ENCODE measurements at regions not wholly inside any gene's neighbourhood (a gene's known extent, or its start where the extent isn't known, plus 50 kb on each side); places are given as distances from the start of the nearest gene placed in this dataset.
"Not testable (repeated sequence)": the region's sequence is repeated elsewhere in the genome, so short reads cannot be mapped to it uniquely, and the experiment has no call there.

DNA sequence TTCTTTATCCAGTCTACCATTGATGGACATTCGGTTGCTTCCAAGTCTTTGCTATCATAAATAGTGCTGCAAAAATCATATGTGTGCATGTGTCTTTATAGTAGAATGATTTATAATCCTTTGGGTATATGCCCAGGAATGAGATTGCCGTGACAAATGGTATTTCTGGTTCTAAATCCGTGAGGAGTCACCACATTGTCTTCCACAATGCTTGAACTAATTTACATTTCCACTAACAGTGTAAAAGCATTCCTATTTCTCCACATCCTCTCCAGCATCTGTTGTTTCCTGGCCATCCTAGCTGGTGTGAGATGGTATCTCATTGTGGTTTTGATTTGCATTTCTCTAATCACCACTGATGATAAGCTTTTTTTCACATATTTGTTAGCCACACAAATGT, 406.1 kb upstream of the NDST4 start:
- not testable (repeated sequence) for DNase-seq

DNA sequence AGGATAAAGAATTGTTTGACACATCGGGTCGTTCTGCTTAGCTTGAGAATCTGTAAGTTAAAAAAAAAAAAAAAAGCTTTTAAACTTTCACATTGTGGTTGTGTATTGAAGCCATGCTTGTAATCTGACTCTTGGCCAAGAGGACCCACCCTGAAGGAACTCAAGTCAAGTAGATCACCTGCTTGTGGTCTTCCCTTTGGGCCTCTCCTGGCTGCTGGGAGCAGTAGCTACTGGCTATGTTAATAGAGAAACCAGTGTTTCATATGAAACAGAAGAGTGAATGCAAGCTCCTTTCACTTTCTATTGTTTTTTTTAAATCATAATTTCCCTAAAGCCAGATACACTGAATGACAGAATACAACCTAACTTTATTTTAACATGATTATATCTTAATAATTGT, 402.4 kb upstream of the NDST4 start:
- no peak for DNase-seq

DNA sequence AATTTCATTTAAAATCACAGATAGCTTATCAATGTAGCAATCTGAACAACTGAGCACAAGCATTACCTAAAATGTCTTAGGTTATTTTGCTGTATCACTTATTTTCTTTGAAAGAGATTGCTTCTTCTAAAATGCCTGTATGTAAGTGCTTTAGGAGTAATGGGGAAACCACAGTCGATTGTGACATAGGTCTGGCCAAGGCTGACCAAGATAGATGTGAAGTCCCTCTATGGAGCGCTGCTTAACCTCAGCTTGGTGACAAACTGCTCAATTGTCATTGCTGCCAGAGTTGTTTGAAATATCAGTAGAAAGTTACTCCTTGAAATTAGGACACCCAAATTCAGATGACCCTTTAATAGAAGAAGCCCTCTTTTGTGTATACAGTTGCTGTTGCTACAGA, 401.9 kb upstream of the NDST4 start:
- no peak for DNase-seq

DNA sequence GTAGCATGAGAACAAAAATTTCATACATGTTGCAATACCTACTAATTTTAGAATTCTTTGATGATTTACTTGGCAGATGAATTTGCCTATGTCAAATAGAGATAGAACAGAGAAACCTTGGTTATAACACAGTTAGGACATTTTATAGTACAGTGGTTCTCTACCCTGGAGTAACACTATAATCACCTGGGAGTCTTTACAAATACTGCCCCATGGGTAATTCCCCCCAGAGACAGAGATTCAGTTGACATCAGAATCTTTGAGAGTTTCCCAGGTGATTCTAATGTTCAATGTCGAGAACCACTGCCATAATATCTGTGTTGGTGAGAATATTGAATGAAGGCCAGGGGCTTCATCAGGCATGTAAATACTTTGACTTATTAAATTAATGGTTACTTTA, 401.3 kb upstream of the NDST4 start:
- no peak for DNase-seq

DNA sequence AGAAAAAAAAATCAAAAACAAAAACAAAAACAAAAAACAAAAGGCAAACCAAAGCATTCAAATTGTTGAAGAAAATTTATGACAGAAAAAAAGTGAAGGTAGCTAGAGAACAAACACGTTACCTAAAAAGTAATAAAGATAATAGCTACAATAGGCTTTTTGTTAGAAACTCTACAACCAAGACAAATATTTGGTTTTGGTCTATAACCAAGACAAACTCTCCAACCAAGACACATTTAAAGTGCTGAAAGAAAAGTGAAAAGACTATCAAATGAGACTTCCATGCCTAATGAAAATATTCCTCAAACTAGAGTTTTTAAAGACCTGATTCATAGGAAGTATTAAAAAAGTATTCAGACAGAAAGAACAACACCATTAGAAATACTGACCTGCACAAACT, 391.9 kb upstream of the NDST4 start:
- DNase-seq = no peak

DNA sequence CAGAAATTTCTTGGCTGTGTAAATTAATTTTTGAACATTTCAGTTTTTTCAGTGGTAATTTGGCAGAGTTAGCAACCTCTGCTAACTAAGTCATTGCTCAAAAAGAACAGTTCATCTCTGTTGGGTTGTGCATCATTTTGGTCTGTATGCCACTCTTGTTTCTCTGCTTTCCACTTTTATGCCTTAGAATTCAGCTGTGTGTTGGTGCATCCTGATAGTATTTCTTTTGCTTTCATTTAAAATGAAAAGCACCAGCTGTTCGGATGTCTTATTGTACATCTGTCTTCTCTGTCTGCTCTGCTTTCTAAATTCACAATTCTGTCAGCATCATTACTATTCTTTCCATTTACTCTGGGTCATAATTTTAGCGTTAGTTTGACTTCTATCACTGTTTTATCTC, 388.2 kb upstream of the NDST4 start:
- DNase-seq = no peak

DNA sequence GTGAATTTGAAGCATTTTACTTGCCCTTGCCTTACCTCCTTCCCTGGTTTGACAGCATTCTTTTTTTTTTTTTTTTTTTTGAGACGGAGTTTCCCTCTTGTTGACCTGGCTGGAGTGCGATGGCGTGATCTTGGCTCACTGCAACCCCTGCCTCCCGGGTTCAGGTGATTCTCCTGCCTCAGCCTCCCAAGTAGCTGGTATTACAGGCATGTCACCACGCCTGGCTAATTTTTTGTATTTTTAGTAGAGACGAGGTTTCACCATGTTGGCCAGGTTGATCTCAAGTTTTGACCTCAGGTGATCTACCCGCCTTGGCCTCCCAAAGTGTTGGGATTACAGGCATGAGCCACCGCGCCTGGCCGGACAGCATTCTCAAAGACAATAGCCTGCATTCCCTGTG, 380.4 kb upstream of the NDST4 start:
- not testable (repeated sequence) for DNase-seq

DNA sequence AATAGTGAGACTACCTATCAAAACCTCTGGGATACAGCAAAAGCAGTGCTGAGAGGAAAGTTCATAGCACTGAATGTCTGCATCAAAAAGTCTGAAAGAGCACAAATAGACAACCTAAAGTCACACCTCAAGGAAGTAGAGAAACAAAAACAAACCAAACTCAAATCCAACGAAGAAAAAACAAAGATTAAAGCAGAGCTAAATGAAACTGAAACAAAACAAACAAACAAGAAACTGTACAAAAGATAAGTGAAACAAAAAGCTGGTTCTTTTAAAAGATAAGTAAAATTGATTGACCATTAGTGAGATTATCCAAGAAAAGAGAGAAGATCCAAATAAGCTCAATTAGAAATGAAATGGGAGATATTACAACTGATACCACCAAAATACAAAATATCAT, 378.3 kb upstream of the NDST4 start:
- DNase-seq = no peak

DNA sequence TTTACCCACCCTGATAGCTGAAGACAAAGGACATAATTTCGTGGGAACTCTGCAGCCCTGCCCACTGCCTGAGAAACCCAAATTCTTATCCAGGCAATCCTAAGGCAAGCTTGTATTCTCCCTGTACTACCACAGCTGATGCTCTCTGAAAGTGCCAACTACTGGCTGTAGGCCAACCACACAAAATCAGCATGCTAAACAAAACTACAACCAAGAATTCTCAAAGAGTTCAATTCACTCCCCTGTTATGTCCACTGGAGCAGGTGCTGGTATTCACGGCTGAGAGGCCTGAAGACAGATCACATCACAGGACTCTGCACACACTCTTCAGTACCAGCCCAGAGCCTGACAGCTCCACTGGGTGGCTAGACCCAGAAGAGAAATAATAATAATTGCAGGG, 375.9 kb upstream of the NDST4 start:
- no peak for DNase-seq

DNA sequence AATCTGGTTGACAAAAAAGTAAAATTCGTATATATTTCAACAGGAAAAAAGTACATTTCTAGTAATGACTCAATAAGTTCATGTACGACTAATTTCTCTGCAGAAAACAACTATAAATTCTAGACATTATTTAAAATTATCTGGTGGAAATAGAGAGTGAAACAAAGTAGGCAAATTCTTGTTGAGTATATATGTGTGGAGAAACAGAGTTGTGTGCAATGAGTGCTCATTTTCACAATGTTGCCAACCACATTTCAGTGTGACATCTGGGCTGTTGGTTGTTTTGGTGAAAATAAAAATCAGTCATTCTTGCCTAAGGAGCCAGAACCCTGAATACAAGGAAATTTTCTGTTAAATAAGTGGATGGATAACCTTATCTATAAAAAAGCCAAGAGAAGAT, 372.0 kb upstream of the NDST4 start:
- DNase-seq = no peak

DNA sequence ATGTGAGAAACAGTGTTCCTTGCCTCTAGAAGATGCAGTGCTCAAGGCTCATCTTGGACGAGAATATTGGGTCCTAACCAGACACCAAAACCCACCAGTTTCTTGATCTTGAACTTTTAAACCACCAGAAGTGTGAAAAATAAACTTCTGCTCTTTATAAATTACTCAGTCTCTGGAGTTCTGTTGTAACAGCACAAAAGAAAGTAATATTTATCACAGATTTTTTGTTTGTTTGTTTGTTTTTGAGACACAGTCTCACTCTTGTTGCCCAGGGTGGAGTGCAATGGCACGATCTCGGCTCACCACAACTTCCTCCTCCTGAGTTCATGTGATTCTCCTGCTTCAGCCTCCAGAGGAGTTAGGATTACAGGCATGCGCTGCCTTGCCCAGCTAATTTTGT, 371.1 kb upstream of the NDST4 start:
- no peak for DNase-seq

DNA sequence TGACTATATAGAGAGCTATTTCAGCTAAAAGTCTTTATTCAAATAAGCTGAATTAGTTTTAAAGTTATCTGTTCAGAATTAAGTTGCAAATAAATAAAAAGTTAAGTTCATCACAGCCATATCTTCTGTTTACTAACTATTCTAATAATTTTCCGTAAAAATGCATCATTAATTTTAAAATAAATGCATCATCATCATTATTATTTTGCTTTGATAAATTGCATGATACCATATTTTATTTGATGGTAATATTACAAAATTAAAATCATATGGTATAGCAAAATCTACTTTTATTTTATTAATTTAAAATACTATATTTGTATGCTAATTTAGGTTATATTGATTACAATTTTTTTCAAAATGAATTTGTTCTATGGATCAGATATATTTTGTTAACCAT, 357.3 kb upstream of the NDST4 start:
- DNase-seq = no peak

DNA sequence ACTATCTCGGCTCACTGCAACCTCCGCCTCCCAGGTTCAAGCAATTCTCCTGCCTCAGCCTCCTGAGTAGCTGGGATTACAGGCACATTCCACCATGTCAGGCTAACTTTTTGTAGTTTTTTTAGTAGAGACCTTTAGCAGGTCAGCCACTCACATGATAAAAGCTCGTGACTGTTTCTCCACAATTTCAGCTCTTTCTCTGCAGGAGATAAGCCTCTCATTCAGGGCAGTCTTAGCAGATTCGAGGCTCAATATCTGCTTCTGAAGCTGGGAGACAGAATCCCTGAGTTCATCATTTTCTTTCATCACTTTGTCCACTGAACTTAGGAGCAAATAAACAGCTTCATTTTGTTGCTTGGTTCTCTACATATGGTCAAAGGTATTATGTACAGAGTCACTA, 345.9 kb upstream of the NDST4 start:
- DNase-seq = not testable (repeated sequence)

DNA sequence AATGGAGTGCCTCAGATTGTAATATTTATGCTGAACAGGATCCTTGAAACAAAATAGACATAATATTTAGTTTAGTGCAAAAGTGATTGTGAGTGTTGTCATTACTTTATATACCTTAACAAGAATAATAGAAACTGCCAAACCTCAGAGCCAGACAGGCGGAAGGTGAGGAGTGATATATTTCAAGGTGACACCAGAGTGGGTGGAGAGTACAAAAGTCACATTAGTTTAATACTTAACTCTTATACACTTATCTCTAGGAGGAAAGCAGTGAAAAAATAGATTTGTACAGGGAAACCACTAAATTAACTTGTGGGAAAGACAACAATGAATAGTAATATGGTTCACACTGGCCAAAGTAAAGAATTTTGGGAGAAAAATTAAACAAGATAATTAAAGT, 342.8 kb upstream of the NDST4 start:
- no peak for DNase-seq

DNA sequence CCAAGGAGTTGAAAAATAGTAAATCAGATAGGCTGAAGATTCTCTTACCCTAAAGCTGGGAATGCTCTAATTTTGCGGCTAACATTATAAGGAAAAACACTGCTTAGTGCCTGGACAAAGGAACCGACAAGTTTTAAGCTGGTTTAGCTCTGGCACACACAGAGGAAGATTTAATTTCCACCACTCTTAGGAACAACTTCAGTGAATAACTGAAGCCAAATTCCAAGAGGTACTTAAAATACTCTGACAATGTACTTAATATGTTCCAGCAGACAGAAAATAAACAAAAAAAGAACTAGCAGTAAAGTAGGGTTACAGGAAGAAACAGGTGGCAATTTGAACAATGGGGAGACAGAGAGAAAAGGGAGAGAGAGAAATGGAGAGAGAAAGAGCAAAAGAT, 340.8 kb upstream of the NDST4 start:
- no peak for DNase-seq

DNA sequence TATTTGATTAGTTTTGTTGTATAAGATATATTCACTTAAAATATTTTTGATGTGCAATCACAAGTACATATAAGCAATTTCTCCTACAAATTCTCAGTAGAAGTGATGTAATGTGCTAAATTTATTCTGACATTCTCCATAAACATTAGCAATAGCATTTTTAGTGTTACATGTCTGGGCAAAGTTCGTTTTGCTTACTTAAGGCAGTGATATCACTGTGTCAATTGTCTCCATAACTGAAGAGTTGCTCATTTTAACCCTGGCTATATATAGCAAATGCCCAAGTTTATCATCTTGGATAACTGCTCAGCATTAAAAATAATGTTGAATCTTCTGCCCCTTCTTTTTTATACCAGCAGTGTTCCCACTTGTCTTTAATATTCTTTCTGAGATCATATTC, 340.0 kb upstream of the NDST4 start:
- no peak for DNase-seq

DNA sequence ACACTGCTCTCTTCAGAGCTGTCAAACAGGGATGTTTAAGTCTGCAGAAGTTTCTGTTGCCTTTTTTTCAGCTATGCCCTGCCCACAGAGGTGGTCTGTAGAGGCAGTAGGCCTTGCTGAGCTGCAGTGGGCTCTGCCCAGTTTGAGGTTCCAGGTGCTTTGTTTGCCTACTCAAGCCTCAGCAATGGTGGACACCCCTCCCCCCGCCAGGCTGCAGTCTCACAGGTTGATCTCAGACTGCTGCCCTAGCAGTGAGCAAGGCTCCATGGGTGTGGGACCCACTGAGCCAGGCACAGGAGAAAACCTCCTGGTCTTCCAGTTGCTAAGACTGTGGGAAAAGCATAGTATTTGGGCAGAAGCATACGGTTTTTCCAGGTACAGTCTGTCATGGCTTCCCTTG, 338.8 kb upstream of the NDST4 start:
- DNase-seq = not testable (repeated sequence)

DNA sequence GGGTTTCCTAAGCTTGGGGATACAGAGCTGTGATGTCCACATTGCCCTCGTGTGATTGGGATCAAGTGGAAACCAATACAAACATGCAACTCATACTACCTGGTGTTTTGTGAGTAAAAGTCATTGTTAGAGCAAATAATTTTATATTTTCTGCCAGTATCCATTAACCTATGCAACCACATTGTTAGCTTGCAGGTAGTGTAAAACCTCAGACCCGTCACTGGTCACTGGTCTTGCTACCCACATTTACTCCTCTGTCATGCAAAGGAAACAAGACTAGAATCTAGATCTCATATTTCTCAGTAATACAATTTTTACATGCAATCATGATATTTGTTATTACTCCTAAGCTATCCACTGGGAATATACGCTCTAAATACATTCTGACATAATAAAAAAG, 324.3 kb upstream of the NDST4 start:
- no peak for DNase-seq

DNA sequence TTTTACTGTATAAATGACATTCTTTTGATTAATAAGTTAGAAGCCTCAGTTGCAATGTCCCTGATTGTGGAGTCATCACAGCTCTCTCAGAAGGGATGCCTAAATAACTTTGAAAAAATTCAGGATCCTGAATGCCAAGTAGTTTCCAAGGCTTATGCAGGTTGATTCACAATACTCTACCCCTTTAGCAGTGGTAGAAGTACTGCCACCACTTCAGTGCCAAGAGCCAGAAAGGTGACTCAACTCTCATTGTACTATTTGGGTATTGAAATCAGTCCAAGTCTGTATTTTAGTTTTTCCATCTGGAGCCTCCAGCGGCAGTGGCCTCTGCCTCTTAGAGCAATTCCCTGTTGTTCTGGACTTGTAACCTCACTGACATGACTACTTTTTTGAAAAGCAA, 320.1 kb upstream of the NDST4 start:
- DNase-seq = no peak

DNA sequence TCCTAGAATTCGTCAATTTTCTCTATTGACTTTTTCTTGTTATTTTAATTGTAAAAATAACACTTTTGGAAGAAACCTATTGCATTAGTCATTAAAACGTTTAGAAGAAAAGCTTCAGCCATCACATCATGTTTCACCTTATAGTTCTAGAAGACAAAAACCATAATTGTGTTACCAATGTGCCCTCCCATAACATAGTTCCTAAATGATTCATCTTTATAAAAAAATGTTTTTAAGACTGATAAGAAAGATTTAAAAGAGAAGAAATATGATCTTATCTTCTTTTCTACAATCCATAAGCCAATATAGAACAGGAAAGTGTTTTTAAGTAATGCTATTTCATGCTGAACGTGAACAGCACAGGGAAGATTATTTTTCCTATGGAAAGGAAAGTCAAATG, 316.6 kb upstream of the NDST4 start:
- DNase-seq = no peak

DNA sequence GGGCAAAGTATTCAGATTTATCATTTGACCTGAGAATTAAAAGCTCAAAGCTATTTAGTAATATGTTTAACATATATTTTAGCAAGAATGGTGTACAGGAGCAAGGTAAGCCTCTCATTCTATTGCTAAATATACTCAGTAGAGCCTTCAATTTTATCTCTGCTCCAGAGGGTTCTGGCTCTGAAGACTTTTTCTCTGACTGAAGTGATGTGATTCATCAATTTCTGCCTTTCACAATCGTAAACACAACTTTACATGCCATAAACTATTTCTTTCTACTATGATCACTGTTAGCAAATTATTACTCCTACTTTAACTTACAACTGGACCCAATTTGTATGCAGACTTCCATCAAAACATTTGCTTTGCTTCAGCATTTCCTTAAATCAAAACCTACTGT, 315.0 kb upstream of the NDST4 start:
- no peak for DNase-seq

DNA sequence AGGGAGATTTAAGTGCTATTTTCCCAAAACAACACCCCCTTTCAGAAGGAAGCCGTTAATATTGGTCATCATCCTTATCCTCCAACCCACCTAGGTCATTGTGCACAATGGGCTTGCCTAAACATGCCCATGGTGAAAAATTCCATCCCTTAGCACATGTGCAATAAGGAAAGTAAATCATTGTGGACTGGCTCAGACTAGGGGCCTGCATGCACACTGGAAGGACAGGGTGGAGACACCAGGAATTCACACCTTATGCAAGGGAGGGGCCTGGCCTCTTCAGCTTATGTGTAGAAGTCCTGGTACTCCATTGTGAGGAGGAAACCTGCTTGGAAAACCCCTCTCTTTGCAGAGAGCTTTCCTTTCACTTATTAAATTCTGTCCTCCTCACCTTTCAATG, 311.4 kb upstream of the NDST4 start:
- no peak for DNase-seq

DNA sequence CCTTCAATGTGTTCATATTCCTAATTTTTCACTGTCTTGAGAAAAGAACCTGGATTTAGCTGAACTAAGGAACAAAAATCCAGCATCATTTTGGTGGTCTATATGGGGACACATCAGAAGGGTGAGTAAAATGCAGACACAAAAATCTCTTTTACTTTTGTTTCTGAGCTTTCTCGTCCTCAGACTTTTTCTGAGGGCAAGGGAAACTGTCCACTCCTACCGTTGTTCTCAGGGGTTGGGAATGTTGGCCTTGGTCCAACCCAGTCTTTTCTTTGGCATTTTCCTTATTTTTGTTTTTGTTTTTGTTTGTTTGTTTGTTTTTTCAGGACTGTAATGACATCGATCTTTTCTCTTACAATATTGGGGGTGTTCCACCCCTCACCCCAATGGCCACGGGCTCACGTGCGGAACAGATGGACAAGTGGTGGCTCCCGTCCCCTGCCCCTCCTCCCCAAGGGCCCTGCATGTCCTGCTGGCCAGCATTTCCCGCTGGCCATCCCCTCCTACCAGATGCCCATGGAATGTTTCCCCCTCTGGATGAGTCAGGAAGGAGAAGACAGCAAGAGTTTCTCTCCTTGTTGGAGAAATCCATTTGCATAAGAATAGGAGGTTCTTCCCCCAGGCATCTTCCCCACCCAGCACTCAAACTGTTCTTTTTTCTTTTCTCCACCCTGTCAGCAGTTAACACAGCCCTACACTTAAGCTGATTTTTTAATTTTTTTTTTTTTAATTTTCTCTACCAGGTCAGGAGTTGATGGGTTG, 305.4 kb upstream of the NDST4 start:
- DNase-seq = no peak

DNA sequence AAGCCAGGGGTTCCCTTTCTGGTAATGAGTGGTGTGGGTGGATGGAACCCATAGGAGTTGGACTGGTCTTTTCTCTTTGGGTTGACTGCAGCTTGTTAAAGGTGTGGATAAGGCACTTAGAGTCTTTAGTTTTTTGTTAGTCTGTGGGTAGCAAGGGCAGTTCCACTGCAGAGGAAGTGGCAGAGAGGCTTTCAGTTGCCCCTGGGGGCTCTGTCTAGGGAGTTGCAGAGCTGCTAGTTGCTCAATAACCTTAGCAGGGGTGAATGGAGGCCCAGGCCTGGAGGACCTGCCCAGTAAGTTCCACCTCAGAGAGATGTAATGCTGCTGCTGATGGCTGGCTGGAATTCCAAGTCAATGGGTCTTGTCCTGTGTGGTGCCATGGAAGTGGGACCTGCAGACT, 282.6 kb upstream of the NDST4 start:
- DNase-seq = no peak

DNA sequence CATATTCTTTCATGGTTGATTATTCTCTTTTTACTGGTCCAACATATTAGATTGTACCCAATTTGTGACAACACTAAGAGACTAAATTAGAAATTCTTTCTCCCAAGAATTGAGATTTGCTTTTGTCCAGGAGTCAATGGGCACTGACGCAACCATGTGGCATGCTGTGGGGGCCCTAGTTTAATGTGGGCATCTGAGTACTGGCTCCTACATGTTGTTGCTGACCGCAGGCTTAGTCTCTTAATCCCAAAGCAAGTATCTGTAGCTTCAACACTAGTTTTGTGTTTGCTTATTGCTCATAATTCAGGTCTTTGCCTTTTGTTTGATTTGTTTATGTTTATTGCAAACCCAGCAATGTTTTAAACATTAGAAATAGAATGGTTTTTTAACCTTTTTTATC, 263.4 kb upstream of the NDST4 start:
- no peak for DNase-seq

DNA sequence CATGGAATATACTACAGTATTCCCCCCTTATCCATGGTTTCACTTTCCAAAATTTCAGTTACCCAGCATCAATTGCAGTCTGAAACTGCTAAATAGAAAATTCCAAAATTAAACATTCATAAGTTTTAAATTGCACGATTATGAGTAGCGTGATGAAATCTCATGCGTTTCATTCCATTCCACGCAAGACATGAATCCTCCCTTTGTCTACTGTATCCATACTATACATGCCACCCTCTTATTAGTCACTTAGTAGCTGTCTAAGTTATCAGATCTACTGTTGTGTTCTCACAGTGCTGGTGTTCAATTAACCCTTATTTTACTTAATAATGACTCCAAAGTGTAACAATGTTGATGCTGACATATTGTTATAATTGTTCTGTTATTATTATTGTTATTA, 261.2 kb upstream of the NDST4 start:
- no peak for DNase-seq
